MCF 10A (cell line): ENCODE measurements at regions not wholly inside any gene's neighbourhood (a gene's known extent, or its start where the extent isn't known, plus 50 kb on each side); places are given as distances from the start of the nearest gene placed in this dataset.

Experiments used
- BruUV-seq: library from RNA; stranded (reverse); fragments of 400-500 nt; replicated peaks from 2 replicates; lab custom pipeline; 2021; lab: Mats Ljungman, UMichigan
- CTCF ChIA-PET: fragments of 300-600 bp; sonication (Branson Sonifier 250); formaldehyde crosslinking; extraction: SDS; loops from one replicate; lab custom pipeline; 2021; ENCODE audit warnings: antibody characterized with exemption, inconsistent platforms; lab: Yijun Ruan, JAX
- POLR2A ChIA-PET: fragments of 300-600, 350-650 bp; sonication (Branson Sonifier 250); formaldehyde crosslinking; extraction: SDS; loops from one replicate; lab custom pipeline; 2020; ENCODE audit warnings: antibody characterized with exemption, inconsistent platforms; lab: Yijun Ruan, JAX
- DNase-seq: peaks from one replicate; pipeline ENCODE4 v3.0.0-alpha.2; 2018; ENCODE audit not compliant: unreplicated experiment
- H3K27ac Mint-ChIP-seq: one replicate; pipeline ENCODE4 v1.8.0; 2022; ENCODE audit warnings: mild to moderate bottlenecking, low read depth, mixed read lengths; ENCODE audit not compliant: unreplicated experiment
- H3K27me3 Mint-ChIP-seq: one replicate; pipeline ENCODE4 v1.8.0; 2022; ENCODE audit warnings: mixed read lengths; ENCODE audit not compliant: insufficient read depth, unreplicated experiment
- H3K36me3 Mint-ChIP-seq: one replicate; pipeline ENCODE4 v1.8.0; 2022; ENCODE audit warnings: mild to moderate bottlenecking, moderate library complexity, mixed read lengths; ENCODE audit not compliant: insufficient read depth, unreplicated experiment
- H3K4me1 Mint-ChIP-seq: one replicate; pipeline ENCODE4 v1.8.0; 2022; ENCODE audit warnings: mixed read lengths; ENCODE audit not compliant: insufficient read depth, unreplicated experiment
- H3K4me3 Mint-ChIP-seq: one replicate; pipeline ENCODE4 v1.8.0; 2022; ENCODE audit warnings: mild to moderate bottlenecking, moderate library complexity, mixed read lengths; ENCODE audit not compliant: unreplicated experiment
- H3K9me3 Mint-ChIP-seq: one replicate; pipeline ENCODE4 v1.8.0; 2022; ENCODE audit warnings: mixed read lengths; ENCODE audit not compliant: unreplicated experiment
- intact Hi-C: fragments of 100-400 bp; cut with micrococcal nuclease; formaldehyde crosslinking; loops from 2 replicates; pipeline ENCODE4 v1.14.1; 2022
- TF ChIP-seq, protein P1 (sequence below): fragments of 200-600 bp; IDR thresholded peaks from one replicate; pipeline ENCODE4 v1.8.0; 2022; ENCODE audit warnings: antibody characterized with exemption, mild to moderate bottlenecking; ENCODE audit not compliant: unreplicated experiment

DNA sequence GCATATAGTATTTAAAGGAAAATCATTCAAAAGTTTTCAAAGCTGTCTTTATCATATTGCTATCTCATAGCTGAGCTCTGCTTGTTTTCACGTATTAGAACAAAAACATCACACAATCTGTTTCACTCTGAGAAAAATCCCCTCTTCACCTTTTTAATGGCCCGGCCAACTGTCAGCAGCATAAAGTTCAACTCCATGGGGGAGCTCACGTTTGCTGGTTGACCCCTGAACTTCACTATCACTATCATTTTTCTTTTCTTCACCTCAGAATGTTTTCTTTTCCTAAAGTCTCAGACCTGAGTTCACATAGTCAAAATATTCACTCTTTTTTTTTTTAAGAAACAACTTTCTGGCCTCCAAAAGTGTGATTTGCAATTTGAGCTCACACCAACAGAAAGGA is 374.4 kb upstream of the MARCKS start:
- Mint-ChIP-seq H3K36me3 (no peaks in the 10 kb centered on the region), H3K27me3 (no peaks in the 10 kb centered on the region), H3K9me3 (no peaks in the 10 kb centered on the region), H3K4me3 (no peak overlapping the region), H3K4me1 (no peaks in the 10 kb centered on the region), H3K27ac (no peak overlapping the region)
- DNase-seq, result no peak
- no TSS peak for BruUV-seq
- ChIA-PET POLR2A (interaction anchor here (0.7 to 1.0 kb wide), 3 partner anchors 76 to 557 kb away, joined by 3 read pairs; no protein-coding TSS in a partner anchor), CTCF (interaction anchor here (0.6 to 0.7 kb wide), 3 partner anchors 14 to 312 kb away, joined by 4 to 5 read pairs (median 4); no protein-coding TSS in a partner anchor)
- TF ChIP-seq, protein P1, sequence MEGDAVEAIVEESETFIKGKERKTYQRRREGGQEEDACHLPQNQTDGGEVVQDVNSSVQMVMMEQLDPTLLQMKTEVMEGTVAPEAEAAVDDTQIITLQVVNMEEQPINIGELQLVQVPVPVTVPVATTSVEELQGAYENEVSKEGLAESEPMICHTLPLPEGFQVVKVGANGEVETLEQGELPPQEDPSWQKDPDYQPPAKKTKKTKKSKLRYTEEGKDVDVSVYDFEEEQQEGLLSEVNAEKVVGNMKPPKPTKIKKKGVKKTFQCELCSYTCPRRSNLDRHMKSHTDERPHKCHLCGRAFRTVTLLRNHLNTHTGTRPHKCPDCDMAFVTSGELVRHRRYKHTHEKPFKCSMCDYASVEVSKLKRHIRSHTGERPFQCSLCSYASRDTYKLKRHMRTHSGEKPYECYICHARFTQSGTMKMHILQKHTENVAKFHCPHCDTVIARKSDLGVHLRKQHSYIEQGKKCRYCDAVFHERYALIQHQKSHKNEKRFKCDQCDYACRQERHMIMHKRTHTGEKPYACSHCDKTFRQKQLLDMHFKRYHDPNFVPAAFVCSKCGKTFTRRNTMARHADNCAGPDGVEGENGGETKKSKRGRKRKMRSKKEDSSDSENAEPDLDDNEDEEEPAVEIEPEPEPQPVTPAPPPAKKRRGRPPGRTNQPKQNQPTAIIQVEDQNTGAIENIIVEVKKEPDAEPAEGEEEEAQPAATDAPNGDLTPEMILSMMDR, result no peak
- intact Hi-C loops, result no loop called here

DNA sequence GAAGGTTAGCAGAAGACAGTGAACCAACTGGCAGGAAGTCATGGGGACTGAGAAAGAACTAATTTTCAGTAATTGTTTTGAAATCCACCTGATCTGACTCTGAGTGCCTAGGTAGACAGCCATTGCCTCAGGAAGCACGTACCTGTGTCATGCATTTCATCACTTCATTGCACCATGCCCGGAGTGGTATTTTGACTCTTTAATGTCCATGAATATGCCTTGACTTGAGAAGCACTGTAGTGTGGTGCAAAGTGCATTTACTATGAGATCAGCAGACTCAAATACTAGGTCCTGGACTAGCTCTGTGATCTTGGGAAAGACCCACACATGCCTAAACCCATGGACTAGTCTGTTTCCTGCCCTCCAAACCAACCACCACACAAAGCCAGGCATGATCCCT is 370.9 kb upstream of the MARCKS start:
- intact Hi-C loops, result no loop called here
- Mint-ChIP-seq H3K27me3 (no peaks in the 10 kb centered on the region), H3K36me3 (no peaks in the 10 kb centered on the region), H3K4me3 (no peak overlapping the region), H3K9me3 (no peaks in the 10 kb centered on the region), H3K4me1 (no peaks in the 10 kb centered on the region), H3K27ac (no peak overlapping the region)
- CTCF ChIA-PET, result no interaction called here
- TF ChIP-seq, protein P1, result no peak
- POLR2A ChIA-PET, result interaction anchor here (0.7 kb wide), 1 partner anchor 372 kb away, joined by 3 read pairs; no protein-coding TSS in a partner anchor
- BruUV-seq, result no TSS peak
- DNase-seq, result peak; percentile 45

DNA sequence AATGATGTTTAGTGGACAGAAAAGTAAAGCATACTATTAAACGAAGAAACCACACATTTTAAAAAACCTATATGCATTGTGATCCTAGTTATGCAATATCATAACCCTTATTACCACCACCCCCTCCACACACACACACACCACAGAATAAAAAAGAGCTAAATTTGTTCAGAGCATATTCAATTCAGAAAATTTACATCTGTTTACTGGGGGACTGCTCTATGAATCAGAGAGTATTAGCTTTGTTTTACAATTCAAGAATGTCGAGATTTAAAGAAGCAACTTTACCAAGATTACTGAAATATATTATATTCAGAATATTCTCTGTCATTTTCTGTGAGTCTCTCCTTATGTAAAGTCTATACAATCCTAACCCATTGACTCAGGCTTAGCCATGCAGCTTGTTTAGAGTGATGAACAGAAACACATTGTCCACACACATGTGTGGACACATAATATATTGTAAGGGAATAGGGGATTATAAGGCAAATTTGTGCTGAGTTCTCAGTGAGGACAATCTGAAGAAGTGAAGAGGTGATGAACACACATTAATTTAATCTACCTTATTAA is 369.6 kb upstream of the MARCKS start:
- no peak overlapping the region for H3K27ac Mint-ChIP-seq
- ChIA-PET CTCF (interaction anchor here (0.8 to 1.6 kb wide), 3 partner anchors 371 to 450 kb away, joined by 3 to 6 read pairs (median 3); no protein-coding TSS in a partner anchor), POLR2A (interaction anchor here (0.7 to 1.4 kb wide), 3 partner anchors 38 to 145 kb away, joined by 3 read pairs; no protein-coding TSS in a partner anchor)
- BruUV-seq, result no TSS peak
- intact Hi-C loops, result loop anchor here (2.0 kb wide), 2 partner anchors 181 to 707 kb away; no protein-coding TSS in a partner anchor
- H3K4me3 Mint-ChIP-seq, result no peak overlapping the region
- TF ChIP-seq, protein P1, result no peak
- DNase-seq, result no peak
- H3K27me3 Mint-ChIP-seq, result no peaks in the 10 kb centered on the region
- H3K4me1 Mint-ChIP-seq, result no peaks in the 10 kb centered on the region
- H3K36me3 Mint-ChIP-seq, result no peaks in the 10 kb centered on the region
- H3K9me3 Mint-ChIP-seq, result no peaks in the 10 kb centered on the region

DNA sequence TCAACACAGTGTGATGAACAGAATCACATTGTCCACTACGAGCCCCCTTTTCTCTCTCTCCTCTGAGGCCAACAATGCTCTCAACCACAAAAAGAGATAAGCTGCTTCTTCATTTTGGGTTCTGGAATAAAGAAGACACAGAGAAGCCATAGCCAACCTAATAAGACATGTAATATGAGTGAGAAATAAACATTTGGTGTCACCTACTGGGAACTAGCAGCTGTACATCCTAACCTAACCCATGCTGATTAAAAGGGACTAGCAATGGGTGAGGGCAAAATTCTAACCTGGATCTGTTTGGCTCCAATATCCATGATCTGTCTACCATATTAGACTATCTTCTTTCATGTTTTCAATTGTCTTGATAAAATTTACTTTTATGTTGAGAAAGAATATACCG is 369.1 kb upstream of the MARCKS start:
- no peaks in the 10 kb centered on the region for H3K36me3 Mint-ChIP-seq
- H3K4me3 Mint-ChIP-seq, result no peak overlapping the region
- DNase-seq, result no peak
- H3K27me3 Mint-ChIP-seq, result no peaks in the 10 kb centered on the region
- intact Hi-C loops, result loop anchor here (2.0 kb wide), 2 partner anchors 181 to 707 kb away; no protein-coding TSS in a partner anchor
- BruUV-seq, result no TSS peak
- ChIA-PET POLR2A (interaction anchor here (0.7 to 1.4 kb wide), 5 partner anchors 38 to 1282 kb away, joined by 3 to 5 read pairs (median 3); no protein-coding TSS in a partner anchor), CTCF (interaction anchor here (0.5 to 1.9 kb wide), 5 partner anchors 8 to 985 kb away, joined by 3 to 7 read pairs (median 3); no protein-coding TSS in a partner anchor)
- H3K9me3 Mint-ChIP-seq, result no peaks in the 10 kb centered on the region
- H3K27ac Mint-ChIP-seq, result no peak overlapping the region
- H3K4me1 Mint-ChIP-seq, result no peaks in the 10 kb centered on the region
- TF ChIP-seq, protein P1, result peak; percentile 22
